GM12892 (cell line): ENCODE measurements at regions not wholly inside any gene's neighbourhood (a gene's known extent, or its start where the extent isn't known, plus 50 kb on each side); places are given as distances from the start of the nearest gene placed in this dataset.

ENCODE experiments used
- POLR2A ChIP-seq: IDR thresholded peaks from 2 replicates; pipeline ENCODE4 v1.6.1; 2011; ENCODE audit warnings: low read depth, low read length, control low read depth
- POLR2AphosphoS5 ChIP-seq: IDR thresholded peaks from 2 replicates; pipeline ENCODE4 v1.6.1; 2011; ENCODE audit warnings: low read depth, low read length, control low read depth
- TAF1 ChIP-seq: IDR thresholded peaks from 2 replicates; pipeline ENCODE4 v1.6.1; 2011; ENCODE audit warnings: low read depth, mild to moderate bottlenecking, control low read depth, low read length, borderline replicate concordance

GRCh38 chr10:14438576-14438975, 107.9 kb upstream of the FRMD4A start:
- TF ChIP-seq POLR2A (no peak), TAF1 (no peak), POLR2AphosphoS5 (no peak)
